Lower leg skin (tissue), 3 donors: ENCODE measurements at regions not wholly inside any gene's neighbourhood (a gene's known extent, or its start where the extent isn't known, plus 50 kb on each side); places are given as distances from the start of the nearest gene placed in this dataset.

Source experiments
- CTCF ChIP-seq, 3 donors: fragments of 450-650 bp; IDR thresholded peaks; one replicate each; pipeline ENCODE4 v1.5.1; 2016; ENCODE audit warnings: antibody characterized with exemption in 3 of 3, mild to moderate bottlenecking in 3 of 3, moderate library complexity in 2 of 3
- POLR2A ChIP-seq, 2 donors: fragments of 450-650 bp; IDR thresholded peaks; one replicate each; pipeline ENCODE4 v1.6.1; 2016 to 2017; ENCODE audit warnings: antibody characterized with exemption in 2 of 2, mild to moderate bottlenecking in 1 of 2, moderate library complexity in 1 of 2

- TF ChIP-seq CTCF (IDR thresholded peaks at IDR 0.05) (no peak), POLR2A (IDR thresholded peaks at IDR 0.05) (no peak)
These were observed 138.8 kb downstream of the MTPAP start for GRCh38 chr10:30210296-30210695.
